ENCODE measurements at regions not wholly inside any gene's neighbourhood (a gene's known extent, or its start where the extent isn't known, plus 50 kb on each side); places are given as distances from the start of the nearest gene placed in this dataset.

DNA sequence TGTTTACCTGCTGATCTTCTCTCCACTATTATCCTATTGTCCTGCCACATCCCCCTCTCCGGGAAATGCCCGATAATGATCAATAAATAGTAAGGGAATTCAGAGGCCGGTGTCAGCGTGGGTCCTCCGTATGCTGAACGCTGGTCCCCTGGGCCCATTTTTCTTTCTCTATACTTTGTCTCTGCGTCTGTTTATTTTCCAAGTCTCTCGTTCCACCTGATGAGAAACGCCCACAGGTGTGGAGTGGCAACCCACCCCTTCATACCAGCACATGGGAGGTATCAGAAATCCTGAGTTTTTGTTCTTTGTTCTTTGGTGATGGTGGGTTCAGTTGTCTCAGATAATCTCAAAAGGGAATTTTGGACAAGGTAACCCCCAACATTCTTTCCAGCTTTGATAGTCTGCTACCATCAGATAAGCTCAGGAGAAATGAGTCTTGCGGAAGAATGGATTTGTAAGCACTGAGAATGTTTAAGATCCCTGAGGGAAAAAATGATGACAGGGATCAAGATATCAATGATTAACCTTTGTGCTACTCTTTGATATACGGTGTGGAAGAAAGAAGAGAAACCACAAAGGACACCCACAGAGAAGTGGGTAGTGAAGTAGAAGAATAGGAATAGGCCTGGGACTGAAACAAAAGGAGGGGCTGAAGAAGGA is 117.9 kb downstream of the CEP44 start:
- no peak overlapping the region for H3K4me2 ChIP-seq (ENCODE audit: low read depth, low read length)
- no peak overlapping the region for H3K27ac ChIP-seq (ENCODE audit: insufficient read depth, low read length)
- H3K4me1 ChIP-seq (ENCODE audit: control insufficient read depth, insufficient read depth, low read length), result no peaks in the 10 kb centered on the region
- no peak overlapping the region for H4K8ac ChIP-seq (ENCODE audit: low read depth in 2 of 2, low read length in 2 of 2)
- H2AFZ ChIP-seq (replicated peaks; ENCODE audit: low read length, poor library complexity), result no peak overlapping the region
- no peak overlapping the region for H3K4ac ChIP-seq (ENCODE audit: low read depth, low read length)
- H2BK20ac ChIP-seq (ENCODE audit: low read depth, low read length), result no peak overlapping the region
- H3K9ac ChIP-seq (ENCODE audit: low read depth, low read length), result no peak overlapping the region
- BruUV-seq (replicated peaks), result no TSS peak
- dilution Hi-C loops (cut with HindIII; ENCODE audit: low sequenced_read_pairs, unreplicated experiment), result no loop called here
- no peak overlapping the region for H3K4me3 ChIP-seq (ENCODE audit: insufficient read depth, low read depth, low read length)
- no peak overlapping the region for H3K18ac ChIP-seq (ENCODE audit: low read depth, low read length)
- no peak overlapping the region for H2BK15ac ChIP-seq (ENCODE audit: low read depth, low read length)
- no peak overlapping the region for H3K14ac ChIP-seq (replicated peaks; ENCODE audit: low read depth, low read length)
- intact Hi-C loops (cut with micrococcal nuclease), result no loop called here
- in situ Hi-C loops (cut with MboI; ENCODE audit: low sequenced_read_pairs), result no loop called here
- H3K23ac ChIP-seq (ENCODE audit: low read depth, low read length), result no peak overlapping the region
- H3K56ac ChIP-seq (ENCODE audit: extremely low read depth, insufficient read depth, low read length), result no peak overlapping the region
- H3K36me3 ChIP-seq (ENCODE audit: control insufficient read depth, insufficient read depth, low read length), result no peaks in the 10 kb centered on the region
- H3K9me1 ChIP-seq (ENCODE audit: insufficient read depth, low read length), result no peaks in the 10 kb centered on the region
- no peak for ATAC-seq (ENCODE audit: low read depth)
- no peak overlapping the region for H4K91ac ChIP-seq (ENCODE audit: insufficient read depth, low read depth, low read length)
- no CpG with 5 or more reads among the region's 11 CpGs for WGBS, 2 experiments (ENCODE audit: extremely low coverage in 2 of 2, insufficient read length in 1 of 2)
- H2BK120ac ChIP-seq (ENCODE audit: low read depth, low read length), result no peak overlapping the region
- ChIA-PET POLR2A (ENCODE audit: unreplicated experiment) (no interaction called here), CTCF (no interaction called here)
- H2AK9ac ChIP-seq (replicated peaks; ENCODE audit: low read depth, low read length, poor library complexity), result no peak overlapping the region
- TF ChIP-seq MXI1 (IDR thresholded peaks at IDR 0.05; ENCODE audit: borderline replicate concordance, low read depth, low read length), result no peak
- TF ChIP-seq MAZ (IDR thresholded peaks at IDR 0.05; ENCODE audit: borderline replicate concordance, low read depth, low read length), result no peak
- TF ChIP-seq SMC3 (IDR thresholded peaks at IDR 0.05; ENCODE audit: low read depth, low read length), result no peak
- TF ChIP-seq CEBPB (IDR thresholded peaks at IDR 0.05; ENCODE audit: low read depth, low read length), result no peak
- TF ChIP-seq NFE2L2 (IDR thresholded peaks at IDR 0.05; ENCODE audit: low read depth, low read length), result no peak
- TF ChIP-seq, protein P1, sequence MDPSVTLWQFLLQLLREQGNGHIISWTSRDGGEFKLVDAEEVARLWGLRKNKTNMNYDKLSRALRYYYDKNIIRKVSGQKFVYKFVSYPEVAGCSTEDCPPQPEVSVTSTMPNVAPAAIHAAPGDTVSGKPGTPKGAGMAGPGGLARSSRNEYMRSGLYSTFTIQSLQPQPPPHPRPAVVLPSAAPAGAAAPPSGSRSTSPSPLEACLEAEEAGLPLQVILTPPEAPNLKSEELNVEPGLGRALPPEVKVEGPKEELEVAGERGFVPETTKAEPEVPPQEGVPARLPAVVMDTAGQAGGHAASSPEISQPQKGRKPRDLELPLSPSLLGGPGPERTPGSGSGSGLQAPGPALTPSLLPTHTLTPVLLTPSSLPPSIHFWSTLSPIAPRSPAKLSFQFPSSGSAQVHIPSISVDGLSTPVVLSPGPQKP (IDR thresholded peaks at IDR 0.05; ENCODE audit: borderline replicate concordance, low read depth, low read length), result no peak
- TF ChIP-seq POLR2A (IDR thresholded peaks at IDR 0.05; ENCODE audit: low read depth, low read length), result no peak
- TF ChIP-seq CHD1 (IDR thresholded peaks at IDR 0.05; ENCODE audit: low read depth, low read length), result no peak
- TF ChIP-seq, protein P2, sequence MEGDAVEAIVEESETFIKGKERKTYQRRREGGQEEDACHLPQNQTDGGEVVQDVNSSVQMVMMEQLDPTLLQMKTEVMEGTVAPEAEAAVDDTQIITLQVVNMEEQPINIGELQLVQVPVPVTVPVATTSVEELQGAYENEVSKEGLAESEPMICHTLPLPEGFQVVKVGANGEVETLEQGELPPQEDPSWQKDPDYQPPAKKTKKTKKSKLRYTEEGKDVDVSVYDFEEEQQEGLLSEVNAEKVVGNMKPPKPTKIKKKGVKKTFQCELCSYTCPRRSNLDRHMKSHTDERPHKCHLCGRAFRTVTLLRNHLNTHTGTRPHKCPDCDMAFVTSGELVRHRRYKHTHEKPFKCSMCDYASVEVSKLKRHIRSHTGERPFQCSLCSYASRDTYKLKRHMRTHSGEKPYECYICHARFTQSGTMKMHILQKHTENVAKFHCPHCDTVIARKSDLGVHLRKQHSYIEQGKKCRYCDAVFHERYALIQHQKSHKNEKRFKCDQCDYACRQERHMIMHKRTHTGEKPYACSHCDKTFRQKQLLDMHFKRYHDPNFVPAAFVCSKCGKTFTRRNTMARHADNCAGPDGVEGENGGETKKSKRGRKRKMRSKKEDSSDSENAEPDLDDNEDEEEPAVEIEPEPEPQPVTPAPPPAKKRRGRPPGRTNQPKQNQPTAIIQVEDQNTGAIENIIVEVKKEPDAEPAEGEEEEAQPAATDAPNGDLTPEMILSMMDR (conservative IDR thresholded peaks at IDR 0.05; ENCODE audit: low read depth, low read length), result no peak
- TF ChIP-seq, protein P3, sequence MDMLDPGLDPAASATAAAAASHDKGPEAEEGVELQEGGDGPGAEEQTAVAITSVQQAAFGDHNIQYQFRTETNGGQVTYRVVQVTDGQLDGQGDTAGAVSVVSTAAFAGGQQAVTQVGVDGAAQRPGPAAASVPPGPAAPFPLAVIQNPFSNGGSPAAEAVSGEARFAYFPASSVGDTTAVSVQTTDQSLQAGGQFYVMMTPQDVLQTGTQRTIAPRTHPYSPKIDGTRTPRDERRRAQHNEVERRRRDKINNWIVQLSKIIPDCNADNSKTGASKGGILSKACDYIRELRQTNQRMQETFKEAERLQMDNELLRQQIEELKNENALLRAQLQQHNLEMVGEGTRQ (IDR thresholded peaks at IDR 0.05; ENCODE audit: low read depth, low read length), result no peak
- TF ChIP-seq MAFK (IDR thresholded peaks at IDR 0.05; ENCODE audit: low read depth, low read length), result no peak
- TF ChIP-seq BHLHE40 (IDR thresholded peaks at IDR 0.05; ENCODE audit: low read depth, low read length), result no peak
- TF ChIP-seq RCOR1 (IDR thresholded peaks at IDR 0.05; ENCODE audit: insufficient replicate concordance, low read length), result no peak
- TF ChIP-seq RAD21 (IDR thresholded peaks at IDR 0.05; ENCODE audit: low read length), result no peak
- no peak for DNase-seq
- H3K27me3 ChIP-seq (ENCODE audit: control insufficient read depth, insufficient read depth, low read length), result no peaks in the 10 kb centered on the region
- no peaks in the 10 kb centered on the region for H3K9me3 ChIP-seq (ENCODE audit: control insufficient read depth, insufficient read depth, low read length)
- H2BK5ac ChIP-seq (ENCODE audit: low read depth, low read length, poor library complexity, severe bottlenecking), result no peak overlapping the region
- no peaks in the 10 kb centered on the region for H3K79me1 ChIP-seq (ENCODE audit: low read depth in 1 of 2, low read length in 2 of 2)
- H4K5ac ChIP-seq (ENCODE audit: low read depth, low read length), result no peak overlapping the region
- H4K20me1 ChIP-seq (ENCODE audit: insufficient read depth, low read length), result no peaks in the 10 kb centered on the region
- H2AK5ac ChIP-seq (ENCODE audit: low read depth, low read length), result no peak overlapping the region
